HEK293T (cell line): ENCODE measurements at regions not wholly inside any gene's neighbourhood (a gene's known extent, or its start where the extent isn't known, plus 50 kb on each side); places are given as distances from the start of the nearest gene placed in this dataset.

Experiments used
- CTCF ChIA-PET: fragments of 350-600 bp; formaldehyde crosslinking; extraction: SDS; loops from one replicate; lab custom pipeline; 2021; ENCODE audit warnings: antibody characterized with exemption, inconsistent platforms; lab: Yijun Ruan, JAX
- POLR2A ChIA-PET: fragments of 350-600 bp; formaldehyde crosslinking; extraction: SDS; loops from one replicate; lab custom pipeline; 2020; ENCODE audit warnings: antibody characterized with exemption, inconsistent platforms; lab: Yijun Ruan, JAX
- DNase-seq: peaks from one replicate; pipeline ENCODE4 v3.0.0; 2012; ENCODE audit warnings: mixed read lengths; ENCODE audit errors: extremely low spot score
- ARNT ChIP-seq: fragments of 450-650 bp; IDR thresholded peaks from 2 replicates; pipeline ENCODE4 v1.6.1; 2017; ENCODE audit warnings: mild to moderate bottlenecking
- BHLHE40 ChIP-seq: fragments of 450-650 bp; IDR thresholded peaks from 2 replicates; pipeline ENCODE4 v1.6.1; 2016; ENCODE audit warnings: mild to moderate bottlenecking, moderate library complexity, borderline replicate concordance
- CTBP1 ChIP-seq: fragments of 450-650 bp; IDR thresholded peaks from 2 replicates; pipeline ENCODE4 v1.6.1; 2016; ENCODE audit warnings: borderline replicate concordance
- ELF4 ChIP-seq: fragments of 450-650 bp; IDR thresholded peaks from 2 replicates; pipeline ENCODE4 v1.6.1; 2017; ENCODE audit warnings: antibody characterized with exemption
- FOXA1 ChIP-seq: fragments of 450-650 bp; IDR thresholded peaks from 2 replicates; pipeline ENCODE4 v1.6.1; 2016; ENCODE audit warnings: mild to moderate bottlenecking
- FOXK2 ChIP-seq: fragments of 450-650 bp; IDR thresholded peaks from 2 replicates; pipeline ENCODE4 v1.6.1; 2016; ENCODE audit warnings: mild to moderate bottlenecking
- FOXM1 ChIP-seq: fragments of 450-650 bp; IDR thresholded peaks from 2 replicates; pipeline ENCODE4 v1.6.1; 2017; ENCODE audit warnings: mild to moderate bottlenecking, borderline replicate concordance
- HDGF ChIP-seq: fragments of 450-650 bp; IDR thresholded peaks from 2 replicates; pipeline ENCODE4 v1.6.1; 2017; ENCODE audit warnings: antibody characterized with exemption, borderline replicate concordance
- L3MBTL2 ChIP-seq: fragments of 450-650 bp; conservative IDR thresholded peaks from 2 replicates; pipeline ENCODE4 v1.6.1; 2016; ENCODE audit warnings: mild to moderate bottlenecking
- LEF1 ChIP-seq: fragments of 450-650 bp; IDR thresholded peaks from 2 replicates; pipeline ENCODE4 v1.6.1; 2017; ENCODE audit warnings: mild to moderate bottlenecking, borderline replicate concordance
- NFRKB ChIP-seq: fragments of 450-650 bp; IDR thresholded peaks from 2 replicates; pipeline ENCODE4 v1.6.1; 2016; ENCODE audit warnings: mild to moderate bottlenecking, moderate library complexity
- PKNOX1 ChIP-seq: fragments of 450-650 bp; IDR thresholded peaks from 2 replicates; pipeline ENCODE4 v1.6.1; 2016
- SP1 ChIP-seq: fragments of 450-650 bp; IDR thresholded peaks from 2 replicates; pipeline ENCODE4 v1.6.1; 2017
- SUZ12 ChIP-seq: fragments of 450-650 bp; IDR thresholded peaks from 2 replicates; pipeline ENCODE4 v1.6.1; 2016; ENCODE audit warnings: mild to moderate bottlenecking
- TARDBP ChIP-seq: fragments of 450-650 bp; IDR thresholded peaks from 2 replicates; pipeline ENCODE4 v1.6.1; 2016
- ZNF384 ChIP-seq: fragments of 450-650 bp; IDR thresholded peaks from 2 replicates; pipeline ENCODE4 v1.6.1; 2016

- no peak for DNase-seq
- no peak for TF ChIP-seq BHLHE40
- no peak for TF ChIP-seq ZNF384
- TF ChIP-seq ARNT, result no peak
- TF ChIP-seq SUZ12, result no peak
- no peak for TF ChIP-seq FOXA1
- no peak for TF ChIP-seq CTBP1
- no peak for TF ChIP-seq ELF4
- TF ChIP-seq L3MBTL2, result no peak
- TF ChIP-seq PKNOX1, result no peak
- TF ChIP-seq TARDBP, result no peak
- no peak for TF ChIP-seq LEF1
- TF ChIP-seq FOXM1, result no peak
- TF ChIP-seq SP1, result no peak
- CTCF ChIA-PET, result interaction anchor here (0.6 kb wide), 1 partner anchor 452 kb away, joined by 3 read pairs; no protein-coding TSS in a partner anchor
- POLR2A ChIA-PET, result no interaction called here
These were observed 263.9 kb upstream of the NBEA start for GRCh38 chr13:34678154-34678553.

GRCh38 chr13:34681405-34681955 lies 260.6 kb upstream of the NBEA start:
- CTCF ChIA-PET, result no interaction called here

DNA sequence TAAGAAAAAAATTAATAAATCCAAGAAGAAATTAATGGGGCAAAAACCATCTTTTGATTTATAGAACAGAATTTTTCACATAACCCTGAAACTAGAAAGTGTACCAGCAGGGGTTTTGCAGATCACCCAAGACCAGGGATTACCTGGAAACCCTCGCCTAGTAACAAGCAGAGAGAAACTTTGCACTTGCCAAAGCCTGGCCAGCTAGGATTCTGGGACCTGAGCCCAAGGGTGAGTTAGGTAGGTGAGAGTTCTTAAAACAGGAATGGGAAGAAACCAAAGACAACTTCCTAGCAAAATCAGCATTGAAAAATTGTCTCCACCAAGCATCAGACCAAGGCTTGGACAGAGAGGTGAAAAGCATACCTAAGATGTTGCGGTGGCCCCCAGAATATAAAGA lies 247.0 kb upstream of the NBEA start:
- no peak for TF ChIP-seq L3MBTL2
- no peak for TF ChIP-seq PKNOX1
- TF ChIP-seq FOXA1, result no peak
- no peak for TF ChIP-seq ARNT
- TF ChIP-seq CTBP1, result no peak
- no peak for TF ChIP-seq FOXK2
- no peak for TF ChIP-seq SUZ12
- TF ChIP-seq BHLHE40, result no peak
- no peak for TF ChIP-seq TARDBP
- TF ChIP-seq SP1, result no peak
- no peak for TF ChIP-seq FOXM1
- POLR2A ChIA-PET, result no interaction called here
- DNase-seq, result no peak

More at GRCh38 chr13:34681405-34681955, 260.6 kb upstream of the NBEA start:
- POLR2A ChIA-PET, result no interaction called here
- no peak for DNase-seq
- TF ChIP-seq ZNF384 (no peak), ARNT (no peak), HDGF (no peak), PKNOX1 (no peak), ELF4 (no peak), CTBP1 (no peak), NFRKB (no peak)

GRCh38 chr13:34696296-34696695 lies 245.8 kb upstream of the NBEA start:
- TF ChIP-seq SP1 (no peak), FOXK2 (no peak), FOXM1 (no peak), SUZ12 (no peak), ZNF384 (no peak), ELF4 (no peak), ARNT (no peak), CTBP1 (no peak), LEF1 (no peak), PKNOX1 (no peak), TARDBP (no peak), L3MBTL2 (no peak), NFRKB (no peak), FOXA1 (no peak), BHLHE40 (no peak), HDGF (no peak)
- CTCF ChIA-PET, result interaction anchor here (0.5 kb wide), 1 partner anchor 199 kb away, joined by 3 read pairs; no protein-coding TSS in a partner anchor
- DNase-seq, result no peak
- POLR2A ChIA-PET, result no interaction called here

More for the DNA sequence above, 247.0 kb upstream of the NBEA start:
- CTCF ChIA-PET, result no interaction called here

DNA sequence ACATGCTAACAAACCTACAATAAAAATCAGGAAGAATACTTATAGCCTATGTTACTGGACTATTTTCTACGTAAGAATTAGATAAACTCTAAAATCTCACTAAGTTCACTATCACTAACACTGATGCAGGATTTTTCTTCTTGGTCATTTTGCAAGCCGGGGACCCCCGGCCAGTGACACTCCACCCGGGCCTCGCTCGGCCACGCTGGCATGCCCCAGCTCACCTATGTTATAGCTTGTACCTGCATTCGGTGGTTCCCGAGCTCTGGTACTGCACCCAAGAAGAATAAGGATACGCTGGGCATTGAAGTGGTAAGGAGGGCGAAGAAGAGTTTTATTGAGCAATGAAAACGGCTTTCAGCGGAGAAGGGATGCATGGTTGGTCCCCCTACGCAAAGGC lies 245.3 kb upstream of the NBEA start:
- POLR2A ChIA-PET, result no interaction called here
- CTCF ChIA-PET, result no interaction called here

More for the DNA sequence above, 245.3 kb upstream of the NBEA start:
- no peak for DNase-seq
- TF ChIP-seq BHLHE40, result no peak
- TF ChIP-seq FOXK2, result no peak
- no peak for TF ChIP-seq TARDBP
- no peak for TF ChIP-seq SP1
- TF ChIP-seq PKNOX1, result no peak
- no peak for TF ChIP-seq FOXM1
- no peak for TF ChIP-seq SUZ12
- TF ChIP-seq LEF1, result no peak
- TF ChIP-seq CTBP1, result no peak
- no peak for TF ChIP-seq FOXA1
- TF ChIP-seq L3MBTL2, result no peak
- no peak for TF ChIP-seq ARNT
- TF ChIP-seq ZNF384, result no peak
- TF ChIP-seq ELF4, result no peak
- no peak for TF ChIP-seq NFRKB
- TF ChIP-seq HDGF, result no peak
